Activated CD8-positive, alpha-beta T cell treated with anti-CD3 and anti-CD28 coated beads for 36 hours (primary cell): ENCODE measurements at regions not wholly inside any gene's neighbourhood (a gene's known extent, or its start where the extent isn't known, plus 50 kb on each side); places are given as distances from the start of the nearest gene placed in this dataset.

Experiments
- ATAC-seq: fragments of 200-7000 bp; cut with Tn5 transposase; one replicate; pipeline ENCODE4 v1.10.0; 2021; ENCODE audit warnings: mild to moderate bottlenecking, moderate library complexity
- CTCF ChIA-PET: fragments of 350-600 bp; sonication (Branson Sonifier 250); formaldehyde crosslinking; loops from one replicate; lab custom pipeline; 2021; ENCODE audit warnings: antibody characterized with exemption; lab: Charles Lee
- POLR2A ChIA-PET: fragments of 350-600 bp; sonication (Branson Sonifier 250); formaldehyde crosslinking; loops from one replicate; lab custom pipeline; 2021; ENCODE audit warnings: antibody characterized with exemption; lab: Charles Lee
- DNase-seq: peaks from one replicate; pipeline ENCODE4 v3.0.0-alpha.2; 2020
- H3K27ac Mint-ChIP-seq: one replicate; pipeline ENCODE4 v1.8.0; 2021; ENCODE audit warnings: mild to moderate bottlenecking, mixed read lengths
- H3K27me3 Mint-ChIP-seq: one replicate; pipeline ENCODE4 v1.8.0; 2021; ENCODE audit warnings: mixed read lengths
- H3K36me3 Mint-ChIP-seq: one replicate; pipeline ENCODE4 v1.8.0; 2021; ENCODE audit warnings: low read depth, mixed read lengths
- H3K4me1 Mint-ChIP-seq: one replicate; pipeline ENCODE4 v1.8.0; 2021; ENCODE audit warnings: low read depth, mixed read lengths
- H3K4me3 Mint-ChIP-seq: one replicate; pipeline ENCODE4 v1.8.0; 2021; ENCODE audit warnings: mild to moderate bottlenecking, moderate library complexity, mixed read lengths
- H3K9me3 Mint-ChIP-seq: one replicate; pipeline ENCODE4 v1.8.0; 2021; ENCODE audit warnings: mixed read lengths
- CTCF ChIP-seq: fragments of 200-600 bp; IDR thresholded peaks from one replicate; pipeline ENCODE4 v1.8.0; 2022; ENCODE audit warnings: antibody characterized with exemption, mild to moderate bottlenecking
- intact Hi-C: fragments of 100-400 bp; cut with micrococcal nuclease; formaldehyde crosslinking; loops from one replicate; pipeline ENCODE4 v1.10.0; 2022

- Mint-ChIP-seq H3K4me1 (no peaks in the 10 kb centered on the region), H3K36me3 (no peaks in the 10 kb centered on the region), H3K4me3 (no peak overlapping the region), H3K9me3 (no peaks in the 10 kb centered on the region), H3K27me3 (peaks cover 3% of the 10 kb centered on the region), H3K27ac (no peak overlapping the region)
- no peak for DNase-seq
- no peak for TF ChIP-seq CTCF
- ChIA-PET POLR2A (no interaction called here), CTCF (no interaction called here)
- intact Hi-C loops, result no loop called here
- no peak for ATAC-seq
Measured at GRCh38 chr3:43884581-43884980, 193.8 kb downstream of the ABHD5 start.

DNA sequence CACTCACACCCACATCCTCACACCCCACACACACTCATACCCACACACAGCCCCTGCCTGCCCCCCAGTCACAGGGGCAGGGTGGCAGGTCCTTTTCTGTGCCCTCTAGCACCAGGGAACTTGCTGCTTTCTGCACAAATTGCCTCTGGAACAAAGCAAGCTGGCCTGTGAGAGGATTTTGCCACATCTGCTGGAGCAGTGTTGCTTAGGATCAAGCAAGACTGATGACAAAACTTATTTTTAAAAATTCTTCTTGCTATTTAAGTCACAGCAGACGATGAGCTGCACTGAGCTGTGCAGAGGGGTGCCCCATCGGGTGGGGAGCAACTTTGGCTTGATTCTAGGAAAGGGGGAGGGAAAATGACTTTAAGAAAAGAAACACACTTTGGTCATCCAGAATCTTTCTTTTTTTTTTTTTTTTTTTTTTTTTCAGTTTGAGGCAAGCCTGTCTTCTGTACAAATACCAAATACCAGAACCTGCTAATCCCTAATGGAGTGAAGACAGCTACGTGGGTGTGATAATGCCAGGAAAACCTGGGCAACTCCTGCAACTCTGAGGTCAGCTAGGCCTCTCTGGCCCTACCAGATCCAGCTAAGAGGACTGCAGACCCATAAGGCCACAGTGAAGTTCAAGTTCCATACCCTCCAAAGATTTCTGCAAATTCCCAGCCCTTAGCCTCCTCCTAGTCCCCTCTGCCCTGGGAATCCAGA lies 195.3 kb downstream of the ABHD5 start:
- Mint-ChIP-seq H3K4me3 (no peak overlapping the region), H3K27ac (no peak overlapping the region), H3K4me1 (no peaks in the 10 kb centered on the region), H3K9me3 (no peaks in the 10 kb centered on the region), H3K27me3 (peaks cover 9% of the 10 kb centered on the region), H3K36me3 (no peaks in the 10 kb centered on the region)
- CTCF ChIA-PET, result interaction anchor here (1.0 kb wide), 1 partner anchor 30 kb away, joined by 3 read pairs; no protein-coding TSS in a partner anchor
- ATAC-seq, result no peak
- intact Hi-C loops, result no loop called here
- no peak for TF ChIP-seq CTCF
- no peak for DNase-seq
- POLR2A ChIA-PET, result no interaction called here

DNA sequence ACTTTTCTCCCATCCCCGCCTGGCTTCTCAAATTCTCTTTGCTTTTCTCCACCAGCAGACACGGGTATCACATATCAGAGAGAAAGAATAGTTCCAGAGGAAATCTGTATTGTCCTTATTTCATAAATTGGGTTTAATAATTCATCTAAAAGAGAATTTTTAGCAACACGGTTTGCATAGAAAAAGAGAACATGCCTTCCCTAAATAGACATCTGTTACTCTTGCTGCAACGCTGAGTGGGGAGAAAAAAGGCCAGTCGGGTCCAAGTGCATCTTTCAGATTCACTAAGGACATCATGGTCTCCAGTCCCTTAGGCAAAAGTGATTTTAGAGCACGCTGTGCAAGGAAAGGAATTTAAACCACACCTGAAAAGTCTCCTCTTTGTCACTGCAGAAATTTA lies 201.3 kb downstream of the ABHD5 start:
- DNase-seq (no peak), ATAC-seq (no peak)
- no peaks in the 10 kb centered on the region for H3K36me3 Mint-ChIP-seq
- TF ChIP-seq CTCF, result no peak
- intact Hi-C loops, result no loop called here
- H3K27ac Mint-ChIP-seq, result no peak overlapping the region
- H3K9me3 Mint-ChIP-seq, result no peaks in the 10 kb centered on the region
- H3K4me1 Mint-ChIP-seq, result peaks cover 11% of the 10 kb centered on the region
- H3K27me3 Mint-ChIP-seq, result peaks cover 50% of the 10 kb centered on the region
- no peak overlapping the region for H3K4me3 Mint-ChIP-seq
- CTCF ChIA-PET, result no interaction called here
- POLR2A ChIA-PET, result no interaction called here

- peaks cover 50% of the 10 kb centered on the region for H3K27me3 Mint-ChIP-seq
- H3K4me1 Mint-ChIP-seq, result peaks cover 11% of the 10 kb centered on the region
- no peaks in the 10 kb centered on the region for H3K36me3 Mint-ChIP-seq
- TF ChIP-seq CTCF, result no peak
- POLR2A ChIA-PET, result no interaction called here
- CTCF ChIA-PET, result no interaction called here
- no peak overlapping the region for H3K4me3 Mint-ChIP-seq
- ATAC-seq, result no peak
- DNase-seq, result no peak
- no peaks in the 10 kb centered on the region for H3K9me3 Mint-ChIP-seq
- intact Hi-C loops, result no loop called here
- no peak overlapping the region for H3K27ac Mint-ChIP-seq
Measured at GRCh38 chr3:43892526-43892925, 201.8 kb downstream of the ABHD5 start.

GRCh38 chr3:43893727-43894126 lies 203.0 kb downstream of the ABHD5 start:
- POLR2A ChIA-PET, result interaction anchor here (0.7 kb wide), 1 partner anchor 652 kb away, joined by 4 read pairs; no protein-coding TSS in a partner anchor

More at GRCh38 chr3:43893727-43894126, 203.0 kb downstream of the ABHD5 start:
- peaks cover 11% of the 10 kb centered on the region for H3K4me1 Mint-ChIP-seq
- H3K4me3 Mint-ChIP-seq, result peak overlapping the region; percentile 70
- TF ChIP-seq CTCF, result no peak
- intact Hi-C loops, result no loop called here
- DNase-seq (peak; percentile 35), ATAC-seq (peak; percentile 42)
- no peaks in the 10 kb centered on the region for H3K36me3 Mint-ChIP-seq
- no peaks in the 10 kb centered on the region for H3K9me3 Mint-ChIP-seq
- no peak overlapping the region for H3K27ac Mint-ChIP-seq
- CTCF ChIA-PET, result no interaction called here
- H3K27me3 Mint-ChIP-seq, result peaks cover 56% of the 10 kb centered on the region
